ENCODE measurements at regions not wholly inside any gene's neighbourhood (a gene's known extent, or its start where the extent isn't known, plus 50 kb on each side); places are given as distances from the start of the nearest gene placed in this dataset.

DNA sequence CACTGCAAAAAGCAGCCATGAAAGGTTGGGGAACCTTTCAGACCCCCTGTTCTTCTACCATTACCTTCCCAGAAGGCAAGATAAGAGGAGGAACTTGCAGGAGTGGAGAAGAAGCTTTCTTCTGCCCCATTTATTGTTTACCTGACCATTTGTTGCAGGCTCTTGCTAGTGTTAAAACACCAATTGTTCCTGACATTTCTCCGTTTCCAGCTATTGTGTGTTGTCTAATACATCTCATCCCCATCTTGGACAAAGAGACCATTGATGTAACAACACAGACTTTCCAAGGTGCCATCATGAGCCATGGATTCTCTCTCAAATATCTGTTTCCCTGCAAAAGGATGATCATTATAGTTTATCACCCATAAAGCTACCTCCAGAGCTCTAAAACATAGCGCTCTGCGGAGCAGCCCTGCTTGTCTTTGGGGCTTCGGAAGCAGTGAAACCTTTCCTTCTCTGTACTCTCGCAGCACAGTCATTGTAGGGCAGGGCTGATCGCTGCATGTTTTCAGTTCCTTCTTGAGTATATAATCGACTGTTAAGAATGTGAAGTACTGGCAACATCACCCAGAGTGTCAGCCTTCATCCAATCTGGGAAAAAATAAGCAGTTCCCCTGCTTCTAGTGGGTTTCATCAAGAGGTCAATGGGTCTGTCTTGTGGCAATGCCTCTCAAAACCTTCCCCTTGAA, 680.0 kb downstream of the SEMA5A start:
- TF ChIP-seq EZH2phosphoT487 (IDR thresholded peaks at IDR 0.05) = no peak
- TF ChIP-seq, protein P1, sequence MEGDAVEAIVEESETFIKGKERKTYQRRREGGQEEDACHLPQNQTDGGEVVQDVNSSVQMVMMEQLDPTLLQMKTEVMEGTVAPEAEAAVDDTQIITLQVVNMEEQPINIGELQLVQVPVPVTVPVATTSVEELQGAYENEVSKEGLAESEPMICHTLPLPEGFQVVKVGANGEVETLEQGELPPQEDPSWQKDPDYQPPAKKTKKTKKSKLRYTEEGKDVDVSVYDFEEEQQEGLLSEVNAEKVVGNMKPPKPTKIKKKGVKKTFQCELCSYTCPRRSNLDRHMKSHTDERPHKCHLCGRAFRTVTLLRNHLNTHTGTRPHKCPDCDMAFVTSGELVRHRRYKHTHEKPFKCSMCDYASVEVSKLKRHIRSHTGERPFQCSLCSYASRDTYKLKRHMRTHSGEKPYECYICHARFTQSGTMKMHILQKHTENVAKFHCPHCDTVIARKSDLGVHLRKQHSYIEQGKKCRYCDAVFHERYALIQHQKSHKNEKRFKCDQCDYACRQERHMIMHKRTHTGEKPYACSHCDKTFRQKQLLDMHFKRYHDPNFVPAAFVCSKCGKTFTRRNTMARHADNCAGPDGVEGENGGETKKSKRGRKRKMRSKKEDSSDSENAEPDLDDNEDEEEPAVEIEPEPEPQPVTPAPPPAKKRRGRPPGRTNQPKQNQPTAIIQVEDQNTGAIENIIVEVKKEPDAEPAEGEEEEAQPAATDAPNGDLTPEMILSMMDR (IDR thresholded peaks at IDR 0.05) = no peak
- TF ChIP-seq EZH2 (IDR thresholded peaks at IDR 0.05) = no peak
- H3K4me2 ChIP-seq = peak overlapping the region; percentile 3
- no peak overlapping the region for H3K27ac ChIP-seq

DNA sequence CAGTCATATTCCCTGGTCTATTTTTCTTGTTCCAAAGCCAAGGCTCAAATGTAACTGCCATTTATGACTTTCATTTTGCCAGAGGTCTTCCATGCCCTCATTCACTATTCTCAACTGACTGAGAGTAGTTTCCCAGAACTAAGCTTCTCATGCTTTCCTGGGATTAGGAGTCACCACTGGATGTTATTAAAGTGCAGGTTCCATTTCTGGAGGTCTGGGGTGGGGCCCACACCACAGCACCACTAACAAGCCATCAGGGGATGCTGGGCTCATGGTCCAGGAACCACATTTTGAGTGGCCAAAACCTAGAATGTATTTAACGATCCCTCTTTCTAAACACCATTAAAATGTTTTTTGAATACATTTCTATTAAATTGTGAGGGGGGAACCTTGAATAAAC, 677.6 kb downstream of the SEMA5A start:
- Mint-ChIP-seq H3K36me3 (no peaks in the 10 kb centered on the region), H3K9me3 (peaks cover 2% of the 10 kb centered on the region), H3K27me3 (ENCODE audit: insufficient read depth, low read depth) (peaks cover 2% of the 10 kb centered on the region), H3K27ac (no peak overlapping the region), H3K4me3 (no peak overlapping the region), H3K4me1 (peaks cover 3% of the 10 kb centered on the region)
- TF ChIP-seq EZH2phosphoT487 (IDR thresholded peaks at IDR 0.05) (no peak), EZH2 (IDR thresholded peaks at IDR 0.05) (no peak)
- TF ChIP-seq, protein P1 (IDR thresholded peaks at IDR 0.05) = no peak
- Histone ChIP-seq H3K9me3 (ENCODE audit: low read depth) (no peaks in the 10 kb centered on the region), H3K36me3 (no peaks in the 10 kb centered on the region), H3K79me2 (ENCODE audit: low read depth) (no peaks in the 10 kb centered on the region), H2AFZ (replicated peaks) (no peak overlapping the region), H4K20me1 (ENCODE audit: low read depth) (no peaks in the 10 kb centered on the region), H3F3A (ENCODE audit: low read depth) (no peaks in the 10 kb centered on the region), H3K27ac (no peak overlapping the region), H3K4me1 (peaks cover 15% of the 10 kb centered on the region), H3K4me2 (no peak overlapping the region), H3K9ac (no peak overlapping the region), H3K4me3 (no peak overlapping the region), H3K27me3 (no peaks in the 10 kb centered on the region)
- no peak for DNase-seq (ENCODE audit: low spot score)

More for the DNA sequence above, 680.0 kb downstream of the SEMA5A start:
- no peak overlapping the region for H3K27ac Mint-ChIP-seq
- no peaks in the 10 kb centered on the region for H3K36me3 Mint-ChIP-seq
- peaks cover 2% of the 10 kb centered on the region for H3K9me3 Mint-ChIP-seq
- Histone ChIP-seq H3K36me3 (no peaks in the 10 kb centered on the region), H3K9me3 (ENCODE audit: low read depth) (no peaks in the 10 kb centered on the region), H3F3A (ENCODE audit: low read depth) (no peaks in the 10 kb centered on the region), H4K20me1 (ENCODE audit: low read depth) (no peaks in the 10 kb centered on the region), H3K9ac (no peak overlapping the region), H2AFZ (replicated peaks) (peak overlapping the region; percentile 83), H3K4me1 (peaks cover 7% of the 10 kb centered on the region), H3K27me3 (no peaks in the 10 kb centered on the region), H3K4me3 (no peak overlapping the region), H3K79me2 (ENCODE audit: low read depth) (no peaks in the 10 kb centered on the region)
- DNase-seq (ENCODE audit: low spot score) = no peak
- H3K4me1 Mint-ChIP-seq = peaks cover 3% of the 10 kb centered on the region
- no peak overlapping the region for H3K4me3 Mint-ChIP-seq
- peaks cover 2% of the 10 kb centered on the region for H3K27me3 Mint-ChIP-seq (ENCODE audit: insufficient read depth, low read depth)

DNA sequence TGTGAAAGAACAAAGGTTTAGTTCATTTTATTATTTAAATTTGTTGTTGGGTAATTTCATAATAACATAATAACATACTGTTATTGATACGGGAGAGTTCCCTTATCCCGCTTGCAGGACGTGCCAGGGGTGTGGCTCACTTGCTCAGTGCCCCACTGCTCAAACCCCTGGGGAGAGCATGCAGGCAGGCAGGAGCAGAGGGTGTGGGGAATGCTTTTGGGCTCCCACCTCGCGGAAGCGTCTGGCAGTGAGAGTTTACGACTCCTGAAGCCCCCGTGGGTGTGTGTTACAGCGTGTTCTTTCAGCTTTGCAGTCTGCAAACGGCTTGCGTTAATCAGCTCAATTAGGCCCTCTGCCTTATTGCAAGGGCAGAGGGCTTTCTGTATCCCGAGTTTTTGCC, 675.9 kb downstream of the SEMA5A start:
- Histone ChIP-seq H4K20me1 (ENCODE audit: low read depth) (no peaks in the 10 kb centered on the region), H3F3A (ENCODE audit: low read depth) (no peaks in the 10 kb centered on the region), H3K4me2 (no peak overlapping the region), H3K27ac (no peak overlapping the region), H2AFZ (replicated peaks) (no peak overlapping the region), H3K36me3 (no peaks in the 10 kb centered on the region), H3K4me1 (peaks cover 15% of the 10 kb centered on the region), H3K9ac (no peak overlapping the region), H3K9me3 (ENCODE audit: low read depth) (no peaks in the 10 kb centered on the region), H3K79me2 (ENCODE audit: low read depth) (no peaks in the 10 kb centered on the region), H3K27me3 (no peaks in the 10 kb centered on the region), H3K4me3 (no peak overlapping the region)
- no peak overlapping the region for H3K4me3 Mint-ChIP-seq
- TF ChIP-seq EZH2phosphoT487 (IDR thresholded peaks at IDR 0.05) (no peak), EZH2 (IDR thresholded peaks at IDR 0.05) (no peak)
- TF ChIP-seq, protein P1 (IDR thresholded peaks at IDR 0.05) = no peak
- no peak overlapping the region for H3K27ac Mint-ChIP-seq
- H3K9me3 Mint-ChIP-seq = no peaks in the 10 kb centered on the region
- no peak for DNase-seq (ENCODE audit: low spot score)
- H3K4me1 Mint-ChIP-seq = peaks cover 2% of the 10 kb centered on the region
- no peaks in the 10 kb centered on the region for H3K27me3 Mint-ChIP-seq (ENCODE audit: insufficient read depth, low read depth)
- no peaks in the 10 kb centered on the region for H3K36me3 Mint-ChIP-seq
